IPS-NIHi11 (cell line): ENCODE measurements at regions not wholly inside any gene's neighbourhood (a gene's known extent, or its start where the extent isn't known, plus 50 kb on each side); places are given as distances from the start of the nearest gene placed in this dataset.

ENCODE experiments used
- DNase-seq: peaks from one replicate; pipeline ENCODE4 v3.0.0; 2012; ENCODE audit warnings: mixed read lengths, low spot score

- no peak for DNase-seq
These were observed 95.0 kb upstream of the PPP2R5A start for GRCh38 chr1:212190169-212190568.

GRCh38 chr1:212192261-212192998 is 92.8 kb upstream of the PPP2R5A start:
- no peak for DNase-seq

GRCh38 chr1:212196355-212196754 is 88.9 kb upstream of the PPP2R5A start:
- no peak for DNase-seq

- DNase-seq: no peak
These were observed 83.7 kb upstream of the PPP2R5A start for GRCh38 chr1:212201461-212201860.

GRCh38 chr1:212203630-212204029 is 81.6 kb upstream of the PPP2R5A start:
- DNase-seq: no peak

GRCh38 chr1:212205006-212205405 is 80.2 kb upstream of the PPP2R5A start:
- DNase-seq: no peak

GRCh38 chr1:212205843-212206242 is 79.4 kb upstream of the PPP2R5A start:
- no peak for DNase-seq

- no peak for DNase-seq
These were observed 78.1 kb upstream of the PPP2R5A start for GRCh38 chr1:212207118-212207517.

- no peak for DNase-seq
These were observed 77.2 kb upstream of the PPP2R5A start for GRCh38 chr1:212207822-212208520.

- DNase-seq: no peak
These were observed 76.1 kb upstream of the PPP2R5A start for GRCh38 chr1:212208978-212209644.

- DNase-seq: no peak
These were observed 73.8 kb upstream of the PPP2R5A start for GRCh38 chr1:212211371-212211770.

GRCh38 chr1:212212343-212212742 is 72.9 kb upstream of the PPP2R5A start:
- DNase-seq: no peak

- DNase-seq: no peak
These were observed 72.3 kb upstream of the PPP2R5A start for GRCh38 chr1:212212906-212213305.

GRCh38 chr1:212213784-212214183 is 71.4 kb upstream of the PPP2R5A start:
- DNase-seq: no peak

- no peak for DNase-seq
These were observed 70.9 kb upstream of the PPP2R5A start for GRCh38 chr1:212214325-212214724.

GRCh38 chr1:212215910-212216309 is 69.3 kb upstream of the PPP2R5A start:
- DNase-seq: no peak

- no peak for DNase-seq
These were observed 67.6 kb upstream of the PPP2R5A start for GRCh38 chr1:212217633-212218032.

GRCh38 chr1:212218065-212218464 is 67.1 kb upstream of the PPP2R5A start:
- DNase-seq: no peak

GRCh38 chr1:212218911-212219310 is 66.3 kb upstream of the PPP2R5A start:
- peak; percentile 37 for DNase-seq

GRCh38 chr1:212219679-212220463 is 65.3 kb upstream of the PPP2R5A start:
- DNase-seq: peak; percentile 28

- no peak for DNase-seq
These were observed 63.4 kb upstream of the PPP2R5A start for GRCh38 chr1:212221801-212222200.

- no peak for DNase-seq
These were observed 61.1 kb upstream of the PPP2R5A start for GRCh38 chr1:212224102-212224501.
